ENCODE measurements at regions not wholly inside any gene's neighbourhood (a gene's known extent, or its start where the extent isn't known, plus 50 kb on each side); places are given as distances from the start of the nearest gene placed in this dataset.

DNA sequence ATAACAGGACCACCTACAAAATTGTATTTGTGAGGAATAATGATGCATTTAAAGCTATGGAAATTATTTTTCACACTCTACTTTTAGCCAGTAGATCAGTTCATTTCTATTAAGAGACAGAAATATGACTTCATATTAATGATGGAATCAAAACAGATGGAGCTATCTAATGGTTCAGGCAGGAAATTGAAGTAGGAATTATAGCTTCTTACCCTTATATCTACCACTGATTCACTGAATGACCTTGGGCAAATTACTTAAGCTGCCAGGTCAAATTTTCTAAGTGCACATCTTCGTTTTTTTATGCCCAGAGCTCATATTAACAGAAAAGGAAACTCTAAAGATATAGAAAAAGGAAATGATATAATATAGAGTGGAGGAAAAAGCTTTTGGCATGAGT, 323.1 kb downstream of the PCDH10 start:
- TF ChIP-seq, protein P1, sequence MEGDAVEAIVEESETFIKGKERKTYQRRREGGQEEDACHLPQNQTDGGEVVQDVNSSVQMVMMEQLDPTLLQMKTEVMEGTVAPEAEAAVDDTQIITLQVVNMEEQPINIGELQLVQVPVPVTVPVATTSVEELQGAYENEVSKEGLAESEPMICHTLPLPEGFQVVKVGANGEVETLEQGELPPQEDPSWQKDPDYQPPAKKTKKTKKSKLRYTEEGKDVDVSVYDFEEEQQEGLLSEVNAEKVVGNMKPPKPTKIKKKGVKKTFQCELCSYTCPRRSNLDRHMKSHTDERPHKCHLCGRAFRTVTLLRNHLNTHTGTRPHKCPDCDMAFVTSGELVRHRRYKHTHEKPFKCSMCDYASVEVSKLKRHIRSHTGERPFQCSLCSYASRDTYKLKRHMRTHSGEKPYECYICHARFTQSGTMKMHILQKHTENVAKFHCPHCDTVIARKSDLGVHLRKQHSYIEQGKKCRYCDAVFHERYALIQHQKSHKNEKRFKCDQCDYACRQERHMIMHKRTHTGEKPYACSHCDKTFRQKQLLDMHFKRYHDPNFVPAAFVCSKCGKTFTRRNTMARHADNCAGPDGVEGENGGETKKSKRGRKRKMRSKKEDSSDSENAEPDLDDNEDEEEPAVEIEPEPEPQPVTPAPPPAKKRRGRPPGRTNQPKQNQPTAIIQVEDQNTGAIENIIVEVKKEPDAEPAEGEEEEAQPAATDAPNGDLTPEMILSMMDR (IDR thresholded peaks at IDR 0.05 in 8 of 11, conservative IDR thresholded peaks at IDR 0.05 in 3 of 11) = no peak
- TF ChIP-seq POLR2AphosphoS5 (IDR thresholded peaks at IDR 0.05) = no peak
